ENCODE measurements at regions not wholly inside any gene's neighbourhood (a gene's known extent, or its start where the extent isn't known, plus 50 kb on each side); places are given as distances from the start of the nearest gene placed in this dataset.

- DNase-seq, result peak; percentile 81
- Histone ChIP-seq H3T11ph (ENCODE audit: low read length) (no peak overlapping the region), H3K18ac (ENCODE audit: insufficient read length, low read depth, low read length) (no peak overlapping the region), H3K23me2 (ENCODE audit: insufficient read length, low read depth, low read length, poor library complexity, severe bottlenecking) (no peaks in the 10 kb centered on the region), H3K27me3 (ENCODE audit: insufficient read depth, low read length) (no peaks in the 10 kb centered on the region), H3K56ac (ENCODE audit: insufficient read length, low read depth, low read length) (no peak overlapping the region), H3K27ac (ENCODE audit: insufficient read length, low read depth, low read length) (no peak overlapping the region), H3K79me2 (ENCODE audit: insufficient read depth, low read length) (no peaks in the 10 kb centered on the region), H4K5ac (ENCODE audit: insufficient read length, low read depth, low read length) (no peak overlapping the region), H3K14ac (ENCODE audit: insufficient read depth, low read length) (no peak overlapping the region), H3K4me1 (ENCODE audit: insufficient read depth, low read length) (no peaks in the 10 kb centered on the region), H4K20me1 (ENCODE audit: control insufficient read depth, insufficient read depth, insufficient read length) (no peaks in the 10 kb centered on the region), H3K9ac (ENCODE audit: extremely low read depth, insufficient read length, low read length) (no peak overlapping the region), H3K4me2 (ENCODE audit: insufficient read depth, insufficient read length, low read length) (no peak overlapping the region), H3K23ac (ENCODE audit: insufficient read length, low read depth, low read length) (no peak overlapping the region), H4K91ac (ENCODE audit: insufficient read length, low read depth, low read length) (no peak overlapping the region), H4K8ac (replicated peaks; ENCODE audit: insufficient read length, low read depth, low read length) (no peak overlapping the region), H2BK15ac (ENCODE audit: low read depth, low read length) (no peak overlapping the region), H2BK20ac (ENCODE audit: low read depth, low read length, poor library complexity, severe bottlenecking) (no peak overlapping the region), H2AFZ (ENCODE audit: low read length) (no peak overlapping the region), H2AK5ac (ENCODE audit: insufficient read length, low read length) (no peak overlapping the region), H3K79me1 (ENCODE audit: insufficient read depth, low read depth, low read length, poor library complexity, severe bottlenecking) (no peaks in the 10 kb centered on the region), H2BK5ac (ENCODE audit: insufficient read length, low read length) (no peak overlapping the region), H3K4ac (ENCODE audit: low read depth, low read length) (no peak overlapping the region), H2BK12ac (ENCODE audit: insufficient read length, low read depth, low read length) (no peak overlapping the region), H3K9me3 (ENCODE audit: control insufficient read depth, low read depth, low read length) (peaks cover 24% of the 10 kb centered on the region), H2BK120ac (ENCODE audit: low read depth, low read length, poor library complexity, severe bottlenecking) (no peak overlapping the region)
- peaks cover 16 to 20% (median 19%) of the 10 kb centered on the region in 3 experiments for H3K36me3 Mint-ChIP-seq (ENCODE audit: insufficient read depth in 1 of 3, low read depth in 3 of 3)
- no peak overlapping the region for H3K4me3 Mint-ChIP-seq
- H3K9me3 Mint-ChIP-seq, result peaks cover 45 to 47% of the 10 kb centered on the region in 2 experiments
- H3K4me1 Mint-ChIP-seq, result peaks cover 3 to 16% of the 10 kb centered on the region in 2 experiments
- peak; percentile 29; the same call in 1 of the 3 replicates for TF ChIP-seq CTCF (conservative IDR thresholded peaks at IDR 0.05)
- WGBS (ENCODE audit: extremely low coverage, insufficient read length, low lambda C conversion rate), result no CpG with 5 or more reads among the region's 16 CpGs
- no peak overlapping the region for H3K27ac Mint-ChIP-seq
- H3K27me3 Mint-ChIP-seq (ENCODE audit: low read depth), result peaks cover 16% of the 10 kb centered on the region
Observed at GRCh38 chr10:131775433-131775832, 125.4 kb upstream of the PPP2R2D start.
